HCT116 (cell line): ENCODE measurements at regions not wholly inside any gene's neighbourhood (a gene's known extent, or its start where the extent isn't known, plus 50 kb on each side); places are given as distances from the start of the nearest gene placed in this dataset.
A peak's percentile ranks its signal among the peaks of the same experiment; 100 is the strongest.

Experiments used
- ATAC-seq: fragments of 200-7000 bp; cut with Tn5 transposase; 2 replicates; pipeline ENCODE4 v1.9.1; 2020; ENCODE audit warnings: mild to moderate bottlenecking, moderate library complexity
- BruUV-seq: library from RNA; stranded (reverse); fragments of 400-500 nt; replicated peaks from 2 replicates; lab custom pipeline; 2021; lab: Mats Ljungman, UMichigan
- CTCF ChIA-PET: fragments of 300-600 bp; sonication (Branson Sonifier 250); formaldehyde crosslinking; loops from one replicate; lab custom pipeline; 2021; ENCODE audit warnings: antibody characterized with exemption; lab: Charles Lee
- POLR2A ChIA-PET: fragments of 300-600, 350-600 bp; sonication (Branson Sonifier 250); formaldehyde crosslinking; loops from one replicate; lab custom pipeline; 2021; ENCODE audit warnings: antibody characterized with exemption; lab: Charles Lee
- RAD21 ChIA-PET, 2 experiments: fragments of 300-600 bp; sonication (Branson Sonifier 250); formaldehyde crosslinking; loops; one replicate each; lab custom pipeline; 2023; ENCODE audit warnings: low total read pairs in 2 of 2; ENCODE audit not compliant: uncharacterized antibody in 2 of 2, unreplicated experiment in 2 of 2, low non-redundant PET in 1 of 2; lab: Charles Lee
- DNase-seq: peaks from one replicate; pipeline ENCODE4 v3.0.0-alpha.2; 2010; ENCODE audit warnings: low read depth, low spot score
- H2AFZ ChIP-seq: fragments of 200-600 bp; shearing (Covaris generic), sonication (generic); 2 replicates; pipeline ENCODE4 v1.6.1; 2017; ENCODE audit warnings: low read depth, mixed run types, mixed read lengths, antibody characterized with exemption, low read length; ENCODE audit not compliant: poor library complexity, severe bottlenecking
- H3K27ac ChIP-seq: 2 replicates; pipeline ENCODE4 v1.5.1; 2012; ENCODE audit warnings: low read depth, low read length
- H3K27me3 ChIP-seq: fragments of 200-600 bp; sonication (generic); 2 replicates; pipeline ENCODE4 v1.6.1; 2016; ENCODE audit warnings: mixed run types, low read length, mixed read lengths; ENCODE audit not compliant: insufficient read depth
- H3K36me3 ChIP-seq, 2 experiments: fragments of 200-500 bp in 1 of 2; fragments of 200-600 bp in 1 of 2; sonication (Bioruptor generic) in 1 of 2; sonication (generic) in 1 of 2; 2 replicates each; pipeline versions ENCODE4 v1.5.1 to v1.6.1; 2014 to 2016; ENCODE audit warnings: low read length in 2 of 2, inconsistent platforms in 1 of 2, mixed read lengths in 1 of 2, mixed run types in 1 of 2; ENCODE audit not compliant: insufficient read depth in 2 of 2, control insufficient read depth in 1 of 2
- H3K4me1 ChIP-seq, 2 experiments: fragments of 200-600 bp in 1 of 2; sonication (generic) in 1 of 2; 2 replicates each; pipeline versions ENCODE4 v1.5.1 to v1.6.1; 2012 to 2017; ENCODE audit warnings: low read length in 2 of 2, inconsistent platforms in 1 of 2, mild to moderate bottlenecking in 1 of 2, mixed read lengths in 1 of 2, mixed run types in 1 of 2, moderate library complexity in 1 of 2; ENCODE audit not compliant: insufficient read depth in 2 of 2, control insufficient read depth in 1 of 2
- H3K4me2 ChIP-seq: fragments of 200-600 bp; sonication (generic); 2 replicates; pipeline ENCODE4 v1.6.1; 2017; ENCODE audit warnings: mixed run types, low read length, mixed read lengths
- H3K4me3 ChIP-seq, 2 experiments: fragments of 200-600 bp in 1 of 2; sonication (generic) in 1 of 2; replicated peaks in 1 of 2; 2 replicates each; pipeline ENCODE4 v1.5.1; 2011 to 2016; ENCODE audit warnings: low read length in 2 of 2, control low read depth in 1 of 2, low read depth in 1 of 2, mild to moderate bottlenecking in 1 of 2, mixed read lengths in 1 of 2, mixed run types in 1 of 2
- H3K79me2 ChIP-seq: fragments of 200-600 bp; sonication (generic); 2 replicates; pipeline ENCODE4 v1.6.1; 2017; ENCODE audit warnings: mild to moderate bottlenecking, mixed run types, low read length, moderate library complexity, mixed read lengths; ENCODE audit not compliant: insufficient read depth
- H3K9ac ChIP-seq: fragments of 200-600 bp; sonication (generic); 2 replicates; pipeline ENCODE4 v1.6.1; 2016; ENCODE audit warnings: low read length, mixed read lengths
- H3K9me2 ChIP-seq: fragments of 200-600 bp; sonication (generic), shearing (Covaris generic); 2 replicates; pipeline ENCODE4 v1.6.1; 2017; ENCODE audit warnings: mixed run types, mild to moderate bottlenecking, moderate library complexity; ENCODE audit not compliant: insufficient read depth
- H3K9me3 ChIP-seq, 2 experiments: fragments of 200-500 bp in 1 of 2; fragments of 200-600 bp in 1 of 2; sonication (Bioruptor generic) in 1 of 2; sonication (generic) in 1 of 2; 2 replicates each; pipeline ENCODE4 v1.6.1; 2014 to 2017; ENCODE audit warnings: low read length in 2 of 2, mixed read lengths in 2 of 2, inconsistent platforms in 1 of 2, low read depth in 1 of 2, mild to moderate bottlenecking in 1 of 2, mixed run types in 1 of 2, moderate library complexity in 1 of 2; ENCODE audit not compliant: control insufficient read depth in 1 of 2, insufficient read depth in 1 of 2
- H4K20me1 ChIP-seq: fragments of 200-600 bp; sonication (generic), shearing (Covaris generic); 2 replicates; pipeline ENCODE4 v1.6.1; 2017; ENCODE audit warnings: mixed run types, mild to moderate bottlenecking, moderate library complexity; ENCODE audit not compliant: insufficient read depth
- CEBPB ChIP-seq: IDR thresholded peaks from 2 replicates; pipeline ENCODE4 v1.6.1; 2012; ENCODE audit warnings: low read depth
- ELF1 ChIP-seq: IDR thresholded peaks from 2 replicates; pipeline ENCODE4 v1.6.1; 2012; ENCODE audit warnings: low read depth, borderline replicate concordance
- EZH2 ChIP-seq: fragments of 200-600 bp; sonication (generic); IDR thresholded peaks from 2 replicates; pipeline ENCODE4 v1.6.1; 2017; ENCODE audit warnings: antibody characterized with exemption, mixed run types
- EZH2phosphoT487 ChIP-seq: fragments of 200-600 bp; IDR thresholded peaks from 2 replicates; pipeline ENCODE4 v1.6.1; 2018; ENCODE audit warnings: antibody characterized with exemption, borderline replicate concordance
- JUND ChIP-seq: IDR thresholded peaks from 2 replicates; pipeline ENCODE4 v1.6.1; 2012
- POLR2A ChIP-seq: IDR thresholded peaks from 2 replicates; pipeline ENCODE4 v1.7.0; 2011; ENCODE audit warnings: borderline replicate concordance; ENCODE audit not compliant: insufficient read depth, insufficient read length; ENCODE audit errors: extremely low read depth
- POLR2AphosphoS5 ChIP-seq: IDR thresholded peaks from 2 replicates; pipeline ENCODE4 v1.6.1; 2011; ENCODE audit warnings: mild to moderate bottlenecking, low read depth, low read length, moderate library complexity
- SP1 ChIP-seq: IDR thresholded peaks from 2 replicates; pipeline ENCODE4 v1.6.1; 2012; ENCODE audit warnings: low read depth
- SRF ChIP-seq: IDR thresholded peaks from 2 replicates; pipeline ENCODE4 v1.6.1; 2012; ENCODE audit warnings: low read depth
- YY1 ChIP-seq: IDR thresholded peaks from 2 replicates; pipeline ENCODE4 v1.6.1; 2011; ENCODE audit warnings: low read length, low read depth, moderate library complexity, mild to moderate bottlenecking; ENCODE audit not compliant: insufficient replicate concordance; ENCODE audit errors: extremely low read depth
- ZFX ChIP-seq: fragments of 450-650 bp; IDR thresholded peaks from 2 replicates; pipeline ENCODE4 v1.6.1; 2017
- ZNF274 ChIP-seq: fragments of 200-500 bp; sonication (Bioruptor generic); IDR thresholded peaks from 2 replicates; pipeline ENCODE4 v1.6.1; 2014; ENCODE audit warnings: mild to moderate bottlenecking, low read depth, low read length, inconsistent platforms
- intact Hi-C: fragments of 100-400 bp; cut with micrococcal nuclease; formaldehyde crosslinking; loops from 2 replicates; pipeline ENCODE4 v1.10.0; 2022
- TF ChIP-seq, protein P1 (sequence below): IDR thresholded peaks from 2 replicates; pipeline ENCODE4 v1.6.1; 2011; ENCODE audit warnings: mild to moderate bottlenecking, low read length, moderate library complexity; ENCODE audit not compliant: insufficient replicate concordance; ENCODE audit errors: extremely low read depth
- TF ChIP-seq, protein P2 (sequence below): IDR thresholded peaks from 2 replicates; pipeline ENCODE4 v1.6.1; 2012
- TF ChIP-seq, protein P3 (sequence below), 3 experiments: fragments of 200-600 bp in 1 of 3; sonication (generic) in 1 of 3; IDR thresholded peaks in 2 of 3; conservative IDR thresholded peaks in 1 of 3; 2 replicates each; pipeline ENCODE4 v1.5.1; 2012 to 2017; ENCODE audit warnings: low read depth in 2 of 3, low read length in 2 of 3, antibody characterized with exemption in 1 of 3, borderline replicate concordance in 1 of 3, control low read depth in 1 of 3, mild to moderate bottlenecking in 1 of 3, mixed read lengths in 1 of 3, mixed run types in 1 of 3, moderate library complexity in 1 of 3; ENCODE audit not compliant: insufficient read depth in 1 of 3

DNA sequence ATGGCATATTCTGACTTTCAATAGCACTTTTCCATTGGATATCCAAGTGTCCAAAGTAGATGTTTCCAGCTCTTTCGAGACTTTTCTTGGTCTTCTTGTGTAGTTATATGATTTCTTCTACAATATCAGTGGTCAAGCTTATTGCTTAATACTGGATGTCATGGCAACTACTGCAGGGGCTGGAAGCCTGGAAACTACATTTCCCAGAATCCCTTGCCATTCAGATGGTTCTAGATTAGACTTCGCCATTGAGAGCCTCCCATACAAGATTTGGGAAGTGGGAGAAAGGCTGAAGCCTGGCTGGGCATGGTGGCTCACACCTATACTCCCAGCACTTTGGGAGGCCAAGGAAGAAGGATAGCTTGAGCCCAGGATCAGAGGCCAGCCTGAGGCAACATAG is 153.6 kb downstream of the C16orf95 start:
- H3K9me3 ChIP-seq, result no peaks in the 10 kb centered on the region
- no peak overlapping the region for H3K4me3 ChIP-seq
- no peak overlapping the region for H3K27ac ChIP-seq
- H3K4me2 ChIP-seq, result no peak overlapping the region
- no peaks in the 10 kb centered on the region for H3K79me2 ChIP-seq
- ChIA-PET POLR2A (no interaction called here), RAD21 (no interaction called here)
- no peaks in the 10 kb centered on the region for H4K20me1 ChIP-seq
- H3K9me2 ChIP-seq, result no peaks in the 10 kb centered on the region
- ATAC-seq, result peak; percentile 36; the same call in 1 of the 2 replicates
- no peaks in the 10 kb centered on the region for H3K4me1 ChIP-seq
- TF ChIP-seq CEBPB, result peak; percentile 40; the same call in 1 of the 2 replicates
- no peak for TF ChIP-seq EZH2
- TF ChIP-seq, all 23 proteins: peak for 1
- CTCF ChIA-PET, result interaction anchor here (0.9 to 1.5 kb wide), 2 partner anchors 34 to 599 kb away, joined by 3 to 4 read pairs; no protein-coding TSS in a partner anchor
- Histone ChIP-seq H3K27me3 (peaks cover 5% of the 10 kb centered on the region; the same call in 1 of the 2 replicates), H3K36me3 (no peaks in the 10 kb centered on the region), H2AFZ (no peak overlapping the region), H3K9ac (no peak overlapping the region)
- no TSS peak for BruUV-seq
- intact Hi-C loops, result no loop called here
- DNase-seq, result no peak

DNA sequence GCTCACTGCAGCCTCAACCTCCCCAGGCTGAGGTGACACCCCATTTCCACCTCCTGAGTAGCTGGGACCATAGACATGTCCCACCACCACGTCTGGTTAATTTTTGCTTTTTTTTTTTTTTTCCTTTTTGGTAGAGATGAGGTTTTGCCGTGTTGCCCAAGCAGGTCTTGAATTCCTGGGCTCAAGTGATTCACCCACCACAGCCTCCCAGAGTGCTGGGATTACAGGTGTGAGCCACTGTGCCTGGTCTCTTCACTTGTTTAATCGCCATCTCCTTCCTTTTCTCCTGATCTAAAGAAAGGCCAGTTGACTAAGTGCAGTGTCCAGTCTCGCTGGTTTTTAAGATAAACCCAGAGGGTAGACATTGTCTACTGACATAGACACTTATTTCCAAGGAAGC is 152.0 kb downstream of the C16orf95 start:
- Histone ChIP-seq H3K9me3 (no peaks in the 10 kb centered on the region), H3K9ac (no peak overlapping the region), H3K9me2 (no peaks in the 10 kb centered on the region), H3K36me3 (no peaks in the 10 kb centered on the region), H2AFZ (no peak overlapping the region), H3K27ac (no peak overlapping the region), H3K79me2 (no peaks in the 10 kb centered on the region)
- BruUV-seq, result no TSS peak
- no peak for DNase-seq
- RAD21 ChIA-PET, result no interaction called here
- TF ChIP-seq ZFX (no peak), YY1 (no peak), JUND (no peak), CEBPB (no peak), SP1 (no peak), EZH2phosphoT487 (no peak), SRF (no peak), ELF1 (no peak), POLR2A (no peak), POLR2AphosphoS5 (no peak), ZNF274 (no peak)
- TF ChIP-seq, protein P1, sequence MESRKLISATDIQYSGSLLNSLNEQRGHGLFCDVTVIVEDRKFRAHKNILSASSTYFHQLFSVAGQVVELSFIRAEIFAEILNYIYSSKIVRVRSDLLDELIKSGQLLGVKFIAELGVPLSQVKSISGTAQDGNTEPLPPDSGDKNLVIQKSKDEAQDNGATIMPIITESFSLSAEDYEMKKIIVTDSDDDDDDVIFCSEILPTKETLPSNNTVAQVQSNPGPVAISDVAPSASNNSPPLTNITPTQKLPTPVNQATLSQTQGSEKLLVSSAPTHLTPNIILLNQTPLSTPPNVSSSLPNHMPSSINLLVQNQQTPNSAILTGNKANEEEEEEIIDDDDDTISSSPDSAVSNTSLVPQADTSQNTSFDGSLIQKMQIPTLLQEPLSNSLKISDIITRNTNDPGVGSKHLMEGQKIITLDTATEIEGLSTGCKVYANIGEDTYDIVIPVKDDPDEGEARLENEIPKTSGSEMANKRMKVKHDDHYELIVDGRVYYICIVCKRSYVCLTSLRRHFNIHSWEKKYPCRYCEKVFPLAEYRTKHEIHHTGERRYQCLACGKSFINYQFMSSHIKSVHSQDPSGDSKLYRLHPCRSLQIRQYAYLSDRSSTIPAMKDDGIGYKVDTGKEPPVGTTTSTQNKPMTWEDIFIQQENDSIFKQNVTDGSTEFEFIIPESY, result no peak
- TF ChIP-seq, protein P2, sequence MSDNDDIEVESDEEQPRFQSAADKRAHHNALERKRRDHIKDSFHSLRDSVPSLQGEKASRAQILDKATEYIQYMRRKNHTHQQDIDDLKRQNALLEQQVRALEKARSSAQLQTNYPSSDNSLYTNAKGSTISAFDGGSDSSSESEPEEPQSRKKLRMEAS, result no peak
- TF ChIP-seq, protein P3, sequence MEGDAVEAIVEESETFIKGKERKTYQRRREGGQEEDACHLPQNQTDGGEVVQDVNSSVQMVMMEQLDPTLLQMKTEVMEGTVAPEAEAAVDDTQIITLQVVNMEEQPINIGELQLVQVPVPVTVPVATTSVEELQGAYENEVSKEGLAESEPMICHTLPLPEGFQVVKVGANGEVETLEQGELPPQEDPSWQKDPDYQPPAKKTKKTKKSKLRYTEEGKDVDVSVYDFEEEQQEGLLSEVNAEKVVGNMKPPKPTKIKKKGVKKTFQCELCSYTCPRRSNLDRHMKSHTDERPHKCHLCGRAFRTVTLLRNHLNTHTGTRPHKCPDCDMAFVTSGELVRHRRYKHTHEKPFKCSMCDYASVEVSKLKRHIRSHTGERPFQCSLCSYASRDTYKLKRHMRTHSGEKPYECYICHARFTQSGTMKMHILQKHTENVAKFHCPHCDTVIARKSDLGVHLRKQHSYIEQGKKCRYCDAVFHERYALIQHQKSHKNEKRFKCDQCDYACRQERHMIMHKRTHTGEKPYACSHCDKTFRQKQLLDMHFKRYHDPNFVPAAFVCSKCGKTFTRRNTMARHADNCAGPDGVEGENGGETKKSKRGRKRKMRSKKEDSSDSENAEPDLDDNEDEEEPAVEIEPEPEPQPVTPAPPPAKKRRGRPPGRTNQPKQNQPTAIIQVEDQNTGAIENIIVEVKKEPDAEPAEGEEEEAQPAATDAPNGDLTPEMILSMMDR (IDR thresholded peaks at IDR 0.05 in 2 of 3, conservative IDR thresholded peaks at IDR 0.05 in 1 of 3; ENCODE audit: borderline replicate concordance in 1 of 3, insufficient read depth in 1 of 3, low read depth in 2 of 3, low read length in 2 of 3), result no peak
- TF ChIP-seq, all 23 proteins: peak for 0
- intact Hi-C loops, result no loop called here
- H3K4me2 ChIP-seq, result no peak overlapping the region
- ChIA-PET POLR2A (no interaction called here), CTCF (no interaction called here)
- no peak for ATAC-seq
- H4K20me1 ChIP-seq, result no peaks in the 10 kb centered on the region
- peaks cover 5% of the 10 kb centered on the region; the same call in 1 of the 2 replicates for H3K27me3 ChIP-seq
- no peaks in the 10 kb centered on the region for H3K4me1 ChIP-seq
- no peak overlapping the region for H3K4me3 ChIP-seq
